ENCODE measurements at regions not wholly inside any gene's neighbourhood (a gene's known extent, or its start where the extent isn't known, plus 50 kb on each side); places are given as distances from the start of the nearest gene placed in this dataset.

GRCh38 chr2:122329278-122329677, 573.8 kb downstream of the TSN start:
- TF ChIP-seq SIN3A (IDR thresholded peaks at IDR 0.05; ENCODE audit: borderline replicate concordance, insufficient read depth, low read length) = no peak
- no peak for TF ChIP-seq POLR2AphosphoS5 (IDR thresholded peaks at IDR 0.05; ENCODE audit: low read depth, low read length)
- TF ChIP-seq REST (IDR thresholded peaks at IDR 0.05; ENCODE audit: insufficient read depth in 1 of 2, low read depth in 2 of 2, low read length in 2 of 2) = no peak
- no peak for TF ChIP-seq TAF1 (IDR thresholded peaks at IDR 0.05; ENCODE audit: borderline replicate concordance, insufficient read depth, low read length)
- no peak for TF ChIP-seq FOXP2 (optimal IDR thresholded peaks at IDR 0.05; ENCODE audit: borderline replicate concordance, extremely low read depth, extremely low read length, insufficient read depth)

Data from PFSK-1 (cell line).